ENCODE measurements at regions not wholly inside any gene's neighbourhood (a gene's known extent, or its start where the extent isn't known, plus 50 kb on each side); places are given as distances from the start of the nearest gene placed in this dataset.

DNA sequence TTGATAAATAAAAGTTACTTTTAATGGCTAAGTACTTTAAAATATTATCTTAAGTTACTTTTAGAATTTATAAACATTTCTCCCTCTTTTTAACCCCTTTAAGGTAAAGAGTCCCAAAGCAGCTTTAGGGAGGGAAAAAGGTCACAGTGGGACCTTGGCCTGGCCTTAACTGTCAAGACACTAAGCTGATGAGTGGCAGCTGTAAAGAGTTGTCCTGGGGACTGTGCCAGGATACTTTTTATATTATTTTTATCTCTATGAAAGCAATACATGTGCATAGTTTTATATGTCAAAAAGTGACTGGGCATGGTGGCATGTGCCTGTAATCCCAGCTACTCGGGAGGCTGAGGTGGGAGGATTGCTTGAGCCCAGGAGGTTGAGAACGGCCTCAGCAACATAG lies 94.2 kb upstream of the RESF1 start:
- TF ChIP-seq, protein P1, sequence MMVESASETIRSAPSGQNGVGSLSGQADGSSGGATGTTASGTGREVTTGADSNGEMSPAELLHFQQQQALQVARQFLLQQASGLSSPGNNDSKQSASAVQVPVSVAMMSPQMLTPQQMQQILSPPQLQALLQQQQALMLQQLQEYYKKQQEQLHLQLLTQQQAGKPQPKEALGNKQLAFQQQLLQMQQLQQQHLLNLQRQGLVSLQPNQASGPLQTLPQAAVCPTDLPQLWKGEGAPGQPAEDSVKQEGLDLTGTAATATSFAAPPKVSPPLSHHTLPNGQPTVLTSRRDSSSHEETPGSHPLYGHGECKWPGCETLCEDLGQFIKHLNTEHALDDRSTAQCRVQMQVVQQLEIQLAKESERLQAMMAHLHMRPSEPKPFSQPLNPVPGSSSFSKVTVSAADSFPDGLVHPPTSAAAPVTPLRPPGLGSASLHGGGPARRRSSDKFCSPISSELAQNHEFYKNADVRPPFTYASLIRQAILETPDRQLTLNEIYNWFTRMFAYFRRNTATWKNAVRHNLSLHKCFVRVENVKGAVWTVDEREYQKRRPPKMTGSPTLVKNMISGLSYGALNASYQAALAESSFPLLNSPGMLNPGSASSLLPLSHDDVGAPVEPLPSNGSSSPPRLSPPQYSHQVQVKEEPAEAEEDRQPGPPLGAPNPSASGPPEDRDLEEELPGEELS (CRISPR knock-in tag; IDR thresholded peaks at IDR 0.05): no peak
- TF ChIP-seq, protein P2, sequence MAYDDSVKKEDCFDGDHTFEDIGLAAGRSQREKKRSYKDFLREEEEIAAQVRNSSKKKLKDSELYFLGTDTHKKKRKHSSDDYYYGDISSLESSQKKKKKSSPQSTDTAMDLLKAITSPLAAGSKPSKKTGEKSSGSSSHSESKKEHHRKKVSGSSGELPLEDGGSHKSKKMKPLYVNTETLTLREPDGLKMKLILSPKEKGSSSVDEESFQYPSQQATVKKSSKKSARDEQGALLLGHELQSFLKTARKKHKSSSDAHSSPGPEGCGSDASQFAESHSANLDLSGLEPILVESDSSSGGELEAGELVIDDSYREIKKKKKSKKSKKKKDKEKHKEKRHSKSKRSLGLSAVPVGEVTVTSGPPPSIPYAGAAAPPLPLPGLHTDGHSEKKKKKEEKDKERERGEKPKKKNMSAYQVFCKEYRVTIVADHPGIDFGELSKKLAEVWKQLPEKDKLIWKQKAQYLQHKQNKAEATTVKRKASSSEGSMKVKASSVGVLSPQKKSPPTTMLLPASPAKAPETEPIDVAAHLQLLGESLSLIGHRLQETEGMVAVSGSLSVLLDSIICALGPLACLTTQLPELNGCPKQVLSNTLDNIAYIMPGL (CRISPR knock-in tag; IDR thresholded peaks at IDR 0.05): no peak
- TF ChIP-seq, protein P3, sequence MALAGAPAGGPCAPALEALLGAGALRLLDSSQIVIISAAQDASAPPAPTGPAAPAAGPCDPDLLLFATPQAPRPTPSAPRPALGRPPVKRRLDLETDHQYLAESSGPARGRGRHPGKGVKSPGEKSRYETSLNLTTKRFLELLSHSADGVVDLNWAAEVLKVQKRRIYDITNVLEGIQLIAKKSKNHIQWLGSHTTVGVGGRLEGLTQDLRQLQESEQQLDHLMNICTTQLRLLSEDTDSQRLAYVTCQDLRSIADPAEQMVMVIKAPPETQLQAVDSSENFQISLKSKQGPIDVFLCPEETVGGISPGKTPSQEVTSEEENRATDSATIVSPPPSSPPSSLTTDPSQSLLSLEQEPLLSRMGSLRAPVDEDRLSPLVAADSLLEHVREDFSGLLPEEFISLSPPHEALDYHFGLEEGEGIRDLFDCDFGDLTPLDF (CRISPR knock-in tag; IDR thresholded peaks at IDR 0.05): no peak
- TF ChIP-seq RORB (CRISPR knock-in tag; IDR thresholded peaks at IDR 0.05): no peak
- TF ChIP-seq, protein P4, sequence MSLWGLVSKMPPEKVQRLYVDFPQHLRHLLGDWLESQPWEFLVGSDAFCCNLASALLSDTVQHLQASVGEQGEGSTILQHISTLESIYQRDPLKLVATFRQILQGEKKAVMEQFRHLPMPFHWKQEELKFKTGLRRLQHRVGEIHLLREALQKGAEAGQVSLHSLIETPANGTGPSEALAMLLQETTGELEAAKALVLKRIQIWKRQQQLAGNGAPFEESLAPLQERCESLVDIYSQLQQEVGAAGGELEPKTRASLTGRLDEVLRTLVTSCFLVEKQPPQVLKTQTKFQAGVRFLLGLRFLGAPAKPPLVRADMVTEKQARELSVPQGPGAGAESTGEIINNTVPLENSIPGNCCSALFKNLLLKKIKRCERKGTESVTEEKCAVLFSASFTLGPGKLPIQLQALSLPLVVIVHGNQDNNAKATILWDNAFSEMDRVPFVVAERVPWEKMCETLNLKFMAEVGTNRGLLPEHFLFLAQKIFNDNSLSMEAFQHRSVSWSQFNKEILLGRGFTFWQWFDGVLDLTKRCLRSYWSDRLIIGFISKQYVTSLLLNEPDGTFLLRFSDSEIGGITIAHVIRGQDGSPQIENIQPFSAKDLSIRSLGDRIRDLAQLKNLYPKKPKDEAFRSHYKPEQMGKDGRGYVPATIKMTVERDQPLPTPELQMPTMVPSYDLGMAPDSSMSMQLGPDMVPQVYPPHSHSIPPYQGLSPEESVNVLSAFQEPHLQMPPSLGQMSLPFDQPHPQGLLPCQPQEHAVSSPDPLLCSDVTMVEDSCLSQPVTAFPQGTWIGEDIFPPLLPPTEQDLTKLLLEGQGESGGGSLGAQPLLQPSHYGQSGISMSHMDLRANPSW (CRISPR knock-in tag; conservative IDR thresholded peaks at IDR 0.05; ENCODE audit: low read depth): no peak
- TF ChIP-seq SMAD3 (CRISPR knock-in tag; IDR thresholded peaks at IDR 0.05; ENCODE audit: borderline replicate concordance): no peak
- TF ChIP-seq, protein P5, sequence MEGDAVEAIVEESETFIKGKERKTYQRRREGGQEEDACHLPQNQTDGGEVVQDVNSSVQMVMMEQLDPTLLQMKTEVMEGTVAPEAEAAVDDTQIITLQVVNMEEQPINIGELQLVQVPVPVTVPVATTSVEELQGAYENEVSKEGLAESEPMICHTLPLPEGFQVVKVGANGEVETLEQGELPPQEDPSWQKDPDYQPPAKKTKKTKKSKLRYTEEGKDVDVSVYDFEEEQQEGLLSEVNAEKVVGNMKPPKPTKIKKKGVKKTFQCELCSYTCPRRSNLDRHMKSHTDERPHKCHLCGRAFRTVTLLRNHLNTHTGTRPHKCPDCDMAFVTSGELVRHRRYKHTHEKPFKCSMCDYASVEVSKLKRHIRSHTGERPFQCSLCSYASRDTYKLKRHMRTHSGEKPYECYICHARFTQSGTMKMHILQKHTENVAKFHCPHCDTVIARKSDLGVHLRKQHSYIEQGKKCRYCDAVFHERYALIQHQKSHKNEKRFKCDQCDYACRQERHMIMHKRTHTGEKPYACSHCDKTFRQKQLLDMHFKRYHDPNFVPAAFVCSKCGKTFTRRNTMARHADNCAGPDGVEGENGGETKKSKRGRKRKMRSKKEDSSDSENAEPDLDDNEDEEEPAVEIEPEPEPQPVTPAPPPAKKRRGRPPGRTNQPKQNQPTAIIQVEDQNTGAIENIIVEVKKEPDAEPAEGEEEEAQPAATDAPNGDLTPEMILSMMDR (IDR thresholded peaks at IDR 0.05): no peak
- TF ChIP-seq TCF7 (CRISPR knock-in tag; IDR thresholded peaks at IDR 0.05; ENCODE audit: low read depth): no peak
- TF ChIP-seq, protein P6, sequence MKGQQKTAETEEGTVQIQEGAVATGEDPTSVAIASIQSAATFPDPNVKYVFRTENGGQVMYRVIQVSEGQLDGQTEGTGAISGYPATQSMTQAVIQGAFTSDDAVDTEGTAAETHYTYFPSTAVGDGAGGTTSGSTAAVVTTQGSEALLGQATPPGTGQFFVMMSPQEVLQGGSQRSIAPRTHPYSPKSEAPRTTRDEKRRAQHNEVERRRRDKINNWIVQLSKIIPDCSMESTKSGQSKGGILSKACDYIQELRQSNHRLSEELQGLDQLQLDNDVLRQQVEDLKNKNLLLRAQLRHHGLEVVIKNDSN (CRISPR knock-in tag; IDR thresholded peaks at IDR 0.05): no peak

Data from WTC11 (cell line).